ENCODE measurements at regions not wholly inside any gene's neighbourhood (a gene's known extent, or its start where the extent isn't known, plus 50 kb on each side); places are given as distances from the start of the nearest gene placed in this dataset.

GRCh38 chr12:107560165-107560898 is 125.3 kb upstream of the PWP1 start:
- no peak for DNase-seq

DNA sequence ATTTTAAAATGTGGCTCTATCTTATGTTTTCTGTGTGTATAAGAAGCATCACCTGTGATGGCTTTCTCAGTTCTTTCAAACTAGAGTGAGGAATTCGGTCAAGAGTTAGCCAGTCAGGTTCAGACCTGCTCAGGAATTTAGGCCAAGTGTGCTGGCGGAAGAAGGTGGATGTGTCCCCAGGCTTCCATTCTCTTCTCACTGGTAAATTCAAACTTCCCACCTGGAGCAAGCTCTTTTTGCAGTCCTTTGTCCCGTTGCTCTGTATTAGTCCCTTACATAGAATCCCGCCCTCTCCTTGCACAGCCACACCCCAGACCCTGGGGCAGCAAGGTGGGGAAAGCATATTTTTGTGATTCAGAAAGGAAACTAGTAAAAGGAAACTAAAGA is 124.7 kb upstream of the PWP1 start:
- no peak for DNase-seq

GRCh38 chr12:107564946-107565345 is 120.7 kb upstream of the PWP1 start:
- no peak for DNase-seq

DNA sequence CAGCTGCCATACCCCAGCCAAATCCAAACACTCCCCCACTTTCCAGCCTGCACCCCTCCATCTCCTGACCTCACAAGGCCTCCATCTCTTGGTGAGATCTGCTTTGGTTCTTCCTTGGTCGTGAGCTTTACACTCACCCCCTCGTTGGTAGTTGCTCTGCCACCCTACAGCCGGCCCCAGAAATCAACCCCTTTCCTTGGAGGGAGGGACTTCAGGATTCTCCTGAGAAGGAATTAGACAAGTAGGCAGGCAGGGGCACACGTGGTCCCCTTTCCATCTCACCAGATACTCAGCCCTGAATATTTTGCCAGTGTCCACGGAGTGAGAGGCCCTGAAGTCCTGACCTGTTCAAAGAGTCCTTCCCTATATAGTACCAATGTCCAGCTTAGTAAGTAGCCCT is 120.0 kb upstream of the PWP1 start:
- DNase-seq = no peak

GRCh38 chr12:107567876-107568619 is 117.6 kb upstream of the PWP1 start:
- DNase-seq = no peak

GRCh38 chr12:107568718-107569117 is 116.9 kb upstream of the PWP1 start:
- no peak for DNase-seq

DNA sequence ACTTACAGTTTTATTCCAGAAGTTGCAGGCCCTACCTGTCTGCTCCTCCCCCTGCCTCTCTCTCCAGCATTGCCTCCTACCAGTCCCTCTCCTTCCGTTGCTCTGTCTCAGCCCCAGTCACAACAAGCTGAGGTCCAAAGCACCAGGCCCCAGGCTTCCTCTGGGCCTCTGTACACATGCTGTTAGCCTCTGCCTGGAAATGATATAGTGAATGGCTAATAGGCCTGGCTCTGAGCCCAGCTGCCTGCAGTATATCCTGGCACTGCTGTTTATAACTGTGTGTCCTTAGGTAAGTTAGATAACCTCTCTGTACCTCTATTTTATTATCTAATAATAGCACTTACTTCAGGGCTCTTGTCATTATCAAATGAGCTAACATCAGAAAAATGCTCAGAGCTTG is 114.9 kb upstream of the PWP1 start:
- DNase-seq = no peak

- DNase-seq = no peak
These were observed 114.1 kb upstream of the PWP1 start for GRCh38 chr12:107571492-107571891.

DNA sequence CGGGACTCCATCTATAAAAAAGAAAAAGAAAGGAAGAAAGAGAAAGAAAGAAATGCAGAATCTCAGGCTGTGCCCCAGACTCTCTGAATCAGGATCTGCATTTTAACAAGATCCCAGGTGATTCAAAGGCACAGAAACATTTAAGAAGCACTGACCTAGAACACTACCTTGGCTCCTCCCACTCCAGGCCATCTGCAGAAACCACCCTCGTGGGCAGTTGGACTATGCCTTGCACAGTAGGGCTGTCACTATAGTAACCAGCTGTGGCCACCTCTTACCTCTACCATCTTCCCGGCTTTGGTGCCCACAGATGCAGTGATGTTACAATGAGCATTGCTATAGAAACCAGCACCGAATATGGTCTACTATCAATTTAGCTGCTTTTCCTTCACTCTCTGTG is 110.9 kb upstream of the PWP1 start:
- DNase-seq = no peak

DNA sequence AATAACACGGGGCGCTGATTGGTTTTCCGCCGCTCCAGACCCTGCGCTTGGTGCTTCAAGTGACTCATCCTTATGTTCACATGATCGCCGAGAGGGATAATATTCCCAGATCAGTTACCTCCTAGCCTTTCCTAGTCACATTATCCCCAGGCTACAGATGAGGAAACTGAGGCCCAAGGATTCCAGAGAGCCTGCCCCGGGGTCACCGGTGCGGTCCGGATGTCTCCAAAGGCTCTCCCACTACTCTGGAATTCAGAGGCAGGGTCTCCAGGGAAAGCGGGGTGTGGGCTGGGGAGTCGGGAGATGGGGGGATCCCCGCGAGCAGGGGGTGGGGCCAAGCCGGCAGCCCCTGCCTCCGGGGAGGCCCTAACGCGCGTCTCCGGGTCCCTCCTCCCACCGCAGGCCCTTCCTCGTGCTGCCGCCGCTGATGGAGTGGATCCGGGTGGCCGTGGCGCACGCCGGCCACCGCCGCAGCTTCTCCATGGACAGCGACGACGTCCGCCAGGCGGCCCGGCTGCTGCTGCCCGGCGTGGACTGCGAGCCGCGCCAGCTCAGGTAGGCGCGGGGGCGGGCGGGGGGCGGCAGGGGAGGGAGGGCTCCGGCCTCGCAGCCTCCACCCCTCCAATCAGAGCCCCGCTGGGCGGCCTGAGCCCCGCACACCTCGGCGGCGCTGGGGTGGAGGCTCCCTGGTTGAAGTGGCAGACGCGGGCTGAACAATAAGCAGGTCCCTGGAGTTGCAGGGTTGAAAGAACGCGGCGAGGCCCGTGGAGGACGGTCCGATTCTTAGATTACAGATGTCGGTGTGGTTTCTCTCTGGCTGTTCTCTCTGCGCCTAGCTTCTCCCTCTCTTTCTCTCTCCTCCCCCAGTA is 104.6 kb upstream of the PWP1 start:
- no peak for DNase-seq

DNA sequence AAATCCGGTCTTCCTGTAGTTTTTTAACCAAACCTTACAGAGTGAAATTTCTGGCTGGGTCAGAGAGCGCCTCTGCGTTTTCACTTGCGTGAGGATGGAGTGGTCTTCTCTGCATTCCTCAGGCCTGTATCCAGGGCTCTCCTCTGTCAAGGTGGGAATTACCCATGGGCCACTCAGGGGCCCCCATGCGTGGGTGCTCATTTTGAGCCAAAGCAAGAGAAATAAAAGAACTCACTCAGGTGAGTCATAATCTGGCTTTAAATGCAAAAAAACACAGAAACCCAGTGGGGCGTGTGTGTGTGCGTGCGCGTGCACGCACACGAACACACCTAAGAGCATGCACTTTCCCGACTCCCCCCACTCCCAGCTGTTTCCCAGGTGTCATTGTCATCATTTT is 104.0 kb upstream of the PWP1 start:
- no peak for DNase-seq

DNA sequence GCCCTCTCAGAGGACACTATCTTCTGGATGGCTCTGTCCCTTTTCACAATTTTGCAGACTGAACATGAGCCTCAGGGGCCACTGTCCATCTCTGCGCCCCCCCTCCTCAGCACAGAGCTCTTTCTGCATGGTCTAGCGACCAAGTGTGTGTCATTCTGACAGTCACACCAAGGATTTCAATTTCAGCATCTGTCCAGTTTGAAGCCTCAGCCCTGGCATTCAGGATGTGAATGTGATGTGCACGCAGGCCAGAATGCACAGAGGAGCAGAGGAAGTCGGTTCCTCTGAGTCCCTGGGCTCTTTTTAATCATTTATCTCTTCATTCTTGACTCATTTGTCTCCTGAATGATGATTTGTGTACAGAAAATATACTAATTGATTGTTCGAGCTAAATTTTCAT is 102.0 kb upstream of the PWP1 start:
- DNase-seq = no peak

GRCh38 chr12:107584563-107584962 is 101.0 kb upstream of the PWP1 start:
- DNase-seq = no peak

DNA sequence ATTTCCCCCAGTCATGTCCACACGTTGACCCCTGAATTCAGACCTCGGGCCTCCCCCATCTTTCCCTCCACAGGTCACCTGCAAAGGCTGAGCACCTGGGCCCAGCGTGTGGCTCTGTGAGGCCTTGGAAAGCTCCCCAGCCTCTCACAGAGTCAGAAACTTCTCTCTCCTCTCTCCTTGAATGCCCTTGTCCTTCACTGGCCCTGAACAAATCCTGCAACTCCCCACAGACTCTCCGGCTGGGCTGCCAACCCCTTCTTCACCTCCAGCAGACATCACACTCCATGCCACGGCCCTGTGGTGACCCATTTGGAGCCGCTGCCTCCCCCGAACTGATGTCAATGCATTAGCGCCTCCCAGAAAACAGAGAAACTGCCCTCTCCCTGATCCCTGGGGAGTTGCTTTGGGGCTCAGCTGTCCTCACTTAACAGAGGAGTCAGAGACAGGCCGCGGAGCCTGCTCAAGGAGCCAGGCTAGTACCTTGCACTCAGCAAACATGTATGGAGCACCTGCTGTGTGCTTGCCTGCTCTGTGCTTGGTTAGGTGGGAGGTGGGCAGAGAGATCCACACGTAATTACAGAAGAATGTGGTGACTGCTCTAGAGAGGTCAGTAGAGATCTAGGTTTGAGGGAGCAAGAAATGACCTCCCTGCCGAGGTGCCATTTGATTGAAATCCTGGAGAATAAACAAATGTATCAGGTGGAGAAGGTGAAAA is 99.2 kb upstream of the PWP1 start:
- no peak for DNase-seq

- DNase-seq = no peak
These were observed 95.2 kb upstream of the PWP1 start for GRCh38 chr12:107590413-107590812.

GRCh38 chr12:107590814-107591375 is 94.7 kb upstream of the PWP1 start:
- no peak for DNase-seq

GRCh38 chr12:107593713-107594381 is 91.8 kb upstream of the PWP1 start:
- no peak for DNase-seq

DNA sequence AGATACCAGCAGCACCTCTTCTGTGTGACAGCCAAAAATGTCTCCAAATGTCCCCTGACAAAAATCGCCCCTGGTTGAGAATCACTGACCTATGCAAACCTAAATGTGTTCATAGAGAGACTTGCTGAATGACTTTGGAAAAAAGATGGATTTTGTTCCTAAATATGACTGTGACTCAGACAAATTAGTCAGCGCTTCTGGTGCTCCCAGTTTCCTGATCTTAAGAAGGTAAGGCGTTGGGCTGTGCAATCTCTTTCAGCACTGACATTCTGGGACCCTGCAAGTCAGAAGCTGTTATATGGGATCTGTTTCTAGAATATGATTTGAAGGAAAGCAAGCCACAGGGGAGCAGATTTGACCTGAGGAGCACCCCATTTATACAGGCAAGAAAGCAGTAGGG is 90.6 kb upstream of the PWP1 start:
- DNase-seq = no peak

DNA sequence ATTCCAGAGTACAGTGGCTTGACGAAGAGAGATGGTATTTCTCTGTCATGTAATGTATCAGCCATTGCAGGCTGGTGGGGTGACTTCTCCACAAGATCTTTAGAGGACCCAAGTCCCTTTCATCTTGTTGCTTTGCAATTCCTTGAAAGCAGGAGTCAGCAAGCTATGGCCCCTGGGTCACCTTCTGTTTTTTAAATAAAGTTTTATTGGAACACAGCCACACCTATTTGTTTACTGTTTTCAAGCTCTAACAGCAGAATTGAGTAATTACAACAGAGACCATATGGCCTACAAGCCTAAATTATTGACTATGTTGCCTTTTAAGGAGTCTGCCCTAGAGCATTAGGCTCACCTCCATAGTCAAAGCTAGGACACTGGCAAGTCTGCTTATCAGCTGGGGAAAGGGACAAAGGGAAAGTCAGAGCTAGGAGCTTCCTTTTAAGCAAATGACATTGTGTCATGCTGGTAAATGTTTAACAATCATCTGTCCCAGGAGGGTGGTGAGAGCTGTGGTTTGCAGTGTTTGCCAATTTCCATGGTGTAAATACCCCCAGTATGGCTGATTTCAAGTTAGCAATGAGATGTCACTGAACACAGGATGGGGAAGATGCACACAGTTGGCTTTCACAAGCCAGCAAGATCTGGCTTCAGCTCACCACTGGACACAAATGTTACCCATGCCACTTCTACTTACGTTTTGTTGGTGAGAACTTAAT is 87.7 kb upstream of the PWP1 start:
- no peak for DNase-seq

- no peak for DNase-seq
These were observed 86.7 kb upstream of the PWP1 start for GRCh38 chr12:107598906-107599305.

DNA sequence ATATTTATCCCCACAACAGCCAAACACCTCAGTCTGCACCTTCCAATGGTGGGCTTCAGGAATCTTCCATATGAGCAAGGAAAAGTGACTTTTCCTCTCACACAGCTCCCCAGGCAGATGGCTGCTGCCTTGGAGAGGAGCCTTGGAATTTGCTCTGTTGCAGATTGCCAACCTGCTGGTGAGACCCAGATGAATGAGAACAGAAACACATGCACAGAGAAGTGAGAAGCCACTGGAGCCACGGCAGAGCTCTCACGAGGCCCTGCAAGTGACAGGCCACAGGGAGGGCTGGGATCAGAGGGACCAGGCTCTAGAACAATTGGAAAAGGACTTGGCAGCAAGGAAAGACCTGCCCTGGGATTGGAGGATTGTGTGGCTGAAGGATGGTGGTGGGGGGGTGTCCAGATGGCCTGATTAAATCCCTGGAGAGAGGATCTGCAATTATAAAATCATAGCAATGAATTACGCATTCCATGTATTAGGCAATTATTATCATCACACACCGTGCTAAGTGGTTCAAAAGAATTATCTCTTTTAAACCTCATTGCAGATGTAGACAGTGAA is 84.9 kb upstream of the PWP1 start:
- DNase-seq = no peak

All from activated CD4-positive, alpha-beta T cell treated with anti-CD3 and anti-CD28 coated beads for 1 hour (primary cell).